HepG2 (cell line): ENCODE measurements at regions not wholly inside any gene's neighbourhood (a gene's known extent, or its start where the extent isn't known, plus 50 kb on each side); places are given as distances from the start of the nearest gene placed in this dataset.

Experiments
- ATAC-seq: fragments of 200-7000 bp; cut with Tn5 transposase; 3 replicates; pipeline ENCODE4 v1.9.1; 2020; ENCODE audit warnings: mild to moderate bottlenecking, moderate library complexity
- BruUV-seq: library from RNA; stranded (reverse); fragments of 400-500 nt; replicated peaks from 2 replicates; lab custom pipeline; 2021; lab: Mats Ljungman, UMichigan
- CTCF ChIA-PET: fragments of 300-600 bp; formaldehyde crosslinking; extraction: SDS; loops from one replicate; lab custom pipeline; 2021; ENCODE audit warnings: low total read pairs, inconsistent platforms, low intra/inter-chr PET ratio; lab: Yijun Ruan, JAX
- POLR2A ChIA-PET: fragments of 350-600 bp; sonication (Branson Sonifier 250); formaldehyde crosslinking; loops from one replicate; lab custom pipeline; 2020; ENCODE audit warnings: antibody characterized with exemption, inconsistent platforms; lab: Yijun Ruan, JAX
- DNase-seq: peaks from one replicate; pipeline ENCODE4 v3.0.0-alpha.2; 2015; ENCODE audit warnings: low spot score
- FAIRE-seq: peaks from 3 replicates; lab custom pipeline; 2011; peaks lifted over from hg19 to GRCh38; lab: Jason Lieb, UNC
- H2AFZ ChIP-seq: one replicate; pipeline ENCODE4 v1.6.1; 2011; ENCODE audit warnings: low read length, inconsistent platforms
- H3K27ac ChIP-seq: fragments of 300-600 bp; 3 replicates; pipeline ENCODE4 v1.8.0; 2011; ENCODE audit warnings: mixed run types, mild to moderate bottlenecking, mixed read lengths, low read length, inconsistent platforms; ENCODE audit not compliant: insufficient read depth; ENCODE audit errors: extremely low read length
- H3K27me3 ChIP-seq, 2 experiments: fragments of 200-600 bp in 1 of 2; 2 replicates in 1 of 2; 3 replicates in 1 of 2; pipeline versions ENCODE4 v1.6.0 to v1.8.0; 2011; ENCODE audit warnings: low read length in 2 of 2, mild to moderate bottlenecking in 2 of 2, moderate library complexity in 2 of 2, inconsistent platforms in 1 of 2; ENCODE audit not compliant: insufficient read depth in 2 of 2, control insufficient read depth in 1 of 2
- H3K36me3 ChIP-seq, 2 experiments: fragments of 200-600 bp in 1 of 2; replicated peaks in 1 of 2; 2 replicates in 1 of 2; 3 replicates in 1 of 2; pipeline versions ENCODE4 v1.5.1 to v1.8.0; 2011; ENCODE audit warnings: low read length in 2 of 2, inconsistent platforms in 1 of 2; ENCODE audit not compliant: insufficient read depth in 2 of 2, control insufficient read depth in 1 of 2
- H3K4me1 ChIP-seq: 2 replicates; pipeline ENCODE4 v1.5.1; 2012; ENCODE audit warnings: low read length, inconsistent platforms; ENCODE audit not compliant: insufficient read depth
- H3K4me2 ChIP-seq: 2 replicates; pipeline ENCODE4 v1.6.0; 2011; ENCODE audit warnings: low read depth, low read length, inconsistent platforms
- H3K4me3 ChIP-seq, 3 experiments: fragments of 200-600 bp in 1 of 3; sonication (generic), shearing (Covaris generic) in 1 of 3; replicated peaks in 1 of 3; 2 replicates each; pipeline ENCODE4 v1.5.1; 2011 to 2016; ENCODE audit warnings: low read length in 3 of 3, inconsistent platforms in 2 of 3, low read depth in 2 of 3, mild to moderate bottlenecking in 2 of 3, control low read depth in 1 of 3, mixed read lengths in 1 of 3; ENCODE audit not compliant: insufficient read depth in 1 of 3
- H3K79me2 ChIP-seq: one replicate; pipeline ENCODE4 v1.6.1; 2011; ENCODE audit warnings: low read length, inconsistent platforms; ENCODE audit not compliant: insufficient read depth
- H3K9ac ChIP-seq: 2 replicates; pipeline ENCODE4 v1.6.0; 2011; ENCODE audit warnings: mild to moderate bottlenecking, low read depth, low read length, inconsistent platforms; ENCODE audit not compliant: insufficient read depth
- H3K9me3 ChIP-seq: 2 replicates; pipeline ENCODE4 v1.5.1; 2012; ENCODE audit warnings: mild to moderate bottlenecking, low read length
- H4K20me1 ChIP-seq: 2 replicates; pipeline ENCODE4 v1.6.0; 2011; ENCODE audit warnings: inconsistent platforms, mild to moderate bottlenecking, low read length, moderate library complexity; ENCODE audit not compliant: insufficient read depth
- BHLHE40 ChIP-seq: IDR thresholded peaks from 2 replicates; pipeline ENCODE4 v1.6.1; 2011; ENCODE audit warnings: low read length, improper control_type of control experiment
- FOXP1 ChIP-seq, 2 experiments: fragments of 450-650 bp in 1 of 2; IDR thresholded peaks; 2 replicates each; pipeline ENCODE4 v1.6.1; 2017 to 2018; ENCODE audit warnings: antibody characterized with exemption in 1 of 2
- GLI4 ChIP-seq: sonication (generic); formaldehyde crosslinking; IDR thresholded peaks from 2 replicates; pipeline ENCODE4 v1.5.1; 2020; ENCODE audit warnings: missing genetic modification reagents, mild to moderate bottlenecking, moderate library complexity, borderline replicate concordance
- HNF4A ChIP-seq: sonication (generic); formaldehyde crosslinking; IDR thresholded peaks from 2 replicates; pipeline ENCODE4 v1.4.0; 2020; ENCODE audit warnings: missing genetic modification reagents
- JUND ChIP-seq: sonication (generic); formaldehyde crosslinking; IDR thresholded peaks from 2 replicates; pipeline ENCODE4 v1.8.0; 2022; ENCODE audit warnings: mild to moderate bottlenecking, missing genetic modification reagents
- MIER3 ChIP-seq: IDR thresholded peaks from 2 replicates; pipeline ENCODE4 v1.6.1; 2016; ENCODE audit warnings: missing compliant biosample characterization, borderline replicate concordance
- POLR2A ChIP-seq, 2 experiments: IDR thresholded peaks; 2 replicates each; pipeline ENCODE4 v1.6.1; 2011; ENCODE audit warnings: low read depth in 2 of 2, low read length in 2 of 2, mild to moderate bottlenecking in 1 of 2, moderate library complexity in 1 of 2; ENCODE audit not compliant: insufficient read depth in 1 of 2
- RARG ChIP-seq: sonication (generic); formaldehyde crosslinking; IDR thresholded peaks from 2 replicates; pipeline ENCODE4 v1.4.0; 2020; ENCODE audit warnings: low read depth, mild to moderate bottlenecking, missing genetic modification reagents
- SIX4 ChIP-seq: sonication (generic); formaldehyde crosslinking; IDR thresholded peaks from 2 replicates; pipeline ENCODE4 v1.4.0; 2020; ENCODE audit warnings: missing genetic modification reagents
- SOX6 ChIP-seq, 2 experiments: fragments of 450-650 bp in 1 of 2; sonication (generic) in 1 of 2; formaldehyde crosslinking in 1 of 2; IDR thresholded peaks; 2 replicates each; pipeline versions ENCODE4 v1.4.0 to v1.6.1; 2017 to 2020; ENCODE audit warnings: antibody characterized with exemption in 1 of 2, mild to moderate bottlenecking in 1 of 2, missing genetic modification reagents in 1 of 2
- TCF7 ChIP-seq: sonication (generic); IDR thresholded peaks from 2 replicates; pipeline ENCODE4 v1.6.1; 2016; ENCODE audit warnings: antibody characterized with exemption, low read depth
- ZNF317 ChIP-seq: sonication (generic); formaldehyde crosslinking; IDR thresholded peaks from 2 replicates; pipeline ENCODE4 v1.5.0; 2020; ENCODE audit warnings: mild to moderate bottlenecking, missing genetic modification reagents
- ZNF552 ChIP-seq: sonication (generic); formaldehyde crosslinking; IDR thresholded peaks from 2 replicates; pipeline ENCODE4 v1.9.0; 2022; ENCODE audit warnings: missing genetic modification reagents, mild to moderate bottlenecking, borderline replicate concordance
- ZNF788 ChIP-seq: sonication (generic); formaldehyde crosslinking; IDR thresholded peaks from 2 replicates; pipeline ENCODE4 v1.5.0; 2020; ENCODE audit warnings: mild to moderate bottlenecking, missing genetic modification reagents, borderline replicate concordance
- ZNF841 ChIP-seq: sonication (generic); formaldehyde crosslinking; IDR thresholded peaks from 2 replicates; pipeline ENCODE4 v1.8.1; 2023; ENCODE audit warnings: missing genetic modification reagents, borderline replicate concordance
- ZSCAN21 ChIP-seq: sonication (generic); formaldehyde crosslinking; IDR thresholded peaks from 2 replicates; pipeline ENCODE4 v1.8.0; 2022; ENCODE audit warnings: mild to moderate bottlenecking, missing genetic modification reagents, moderate library complexity, borderline replicate concordance
- WGBS: methylation state at CpG from one replicate; pipeline ENCODE4 v1.1.6; 2017; ENCODE audit warnings: low lambda C conversion rate; 5-methylcytosine and 5-hydroxymethylcytosine counted together
- in situ Hi-C: cut with HindIII; loops from 2 replicates; pipeline ENCODE4 v1.10.0; 2017; ENCODE audit warnings: low pct_unique_long_range_greater_than_20kb; ENCODE audit not compliant: extremely low pct_ligation_motif_present
- intact Hi-C: fragments of 100-400 bp; cut with micrococcal nuclease; formaldehyde crosslinking; loops from one replicate; pipeline ENCODE4 v1.10.0; 2022; ENCODE audit not compliant: unreplicated experiment
- TF ChIP-seq, protein P1 (sequence below): sonication (generic); formaldehyde crosslinking; IDR thresholded peaks from 2 replicates; pipeline ENCODE4 v1.4.0; 2020; ENCODE audit warnings: missing genetic modification reagents, mild to moderate bottlenecking, borderline replicate concordance

DNA sequence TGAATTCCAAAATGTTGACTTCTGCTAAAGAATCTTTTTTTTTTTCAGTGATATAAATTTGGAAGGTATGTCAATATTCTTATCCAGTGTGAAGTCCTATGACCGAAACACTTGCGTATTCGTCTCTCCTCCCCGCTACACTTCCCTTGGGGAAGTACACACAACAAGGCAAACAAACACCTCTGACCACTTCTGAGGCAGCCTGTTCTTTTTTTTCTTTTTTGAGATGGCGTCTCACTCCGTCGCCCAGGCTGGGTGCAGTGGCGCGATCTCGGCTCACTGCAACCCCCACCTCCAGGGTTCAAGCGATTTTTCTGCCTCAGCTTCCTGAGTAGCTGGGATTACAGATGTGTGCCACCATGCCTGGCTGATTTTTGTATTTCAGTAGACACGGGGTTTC, 78.1 kb upstream of the DHRSX start:
- DNase-seq (peak; percentile 31), ATAC-seq (peak; percentile 49; the same call in 2 of the 3 replicates), FAIRE-seq (peak; percentile 32)
- ChIA-PET POLR2A (no interaction called here), CTCF (no interaction called here)
- WGBS = 4% methylated on average over 11 of the region's 12 CpGs
- Histone ChIP-seq H4K20me1 (no peaks in the 10 kb centered on the region), H3K79me2 (no peaks in the 10 kb centered on the region), H3K36me3 (no peaks in the 10 kb centered on the region), H3K4me3 (no peak overlapping the region; a peak in 1 of 6 replicates), H2AFZ (no peak overlapping the region), H3K9ac (no peak overlapping the region), H3K27ac (no peak overlapping the region), H3K27me3 (peaks cover 0 to 20% of the 10 kb centered on the region in 2 experiments; a peak in 2 of 5 replicates), H3K4me1 (peaks cover 23% of the 10 kb centered on the region), H3K4me2 (peak overlapping the region; percentile 31; the same call in 1 of the 2 replicates), H3K9me3 (no peaks in the 10 kb centered on the region)
- no TSS peak for BruUV-seq
- TF ChIP-seq TCF7 = peak; percentile 18; the same call in 1 of the 2 replicates
- no peak for TF ChIP-seq ZNF317
- no peak for TF ChIP-seq JUND
- TF ChIP-seq, protein P1, sequence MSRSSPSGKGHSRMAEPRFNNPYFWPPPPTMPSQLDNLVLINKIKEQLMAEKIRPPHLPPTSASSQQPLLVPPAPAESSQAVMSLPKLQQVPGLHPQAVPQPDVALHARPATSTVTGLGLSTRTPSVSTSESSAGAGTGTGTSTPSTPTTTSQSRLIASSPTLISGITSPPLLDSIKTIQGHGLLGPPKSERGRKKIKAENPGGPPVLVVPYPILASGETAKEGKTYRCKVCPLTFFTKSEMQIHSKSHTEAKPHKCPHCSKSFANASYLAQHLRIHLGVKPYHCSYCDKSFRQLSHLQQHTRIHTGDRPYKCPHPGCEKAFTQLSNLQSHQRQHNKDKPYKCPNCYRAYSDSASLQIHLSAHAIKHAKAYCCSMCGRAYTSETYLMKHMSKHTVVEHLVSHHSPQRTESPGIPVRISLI (CRISPR knock-in tag) = peak; percentile 67; the same call in 1 of the 2 replicates
- no peak for TF ChIP-seq ZNF788 (CRISPR knock-in tag)
- no peak for TF ChIP-seq MIER3 (CRISPR knock-in tag)
- TF ChIP-seq SOX6 (IDR thresholded peaks at IDR 0.05) = no peak
- TF ChIP-seq SOX6 (CRISPR knock-in tag; IDR thresholded peaks at IDR 0.05) = no peak
- TF ChIP-seq ZNF552 = no peak
- TF ChIP-seq FOXP1 (IDR thresholded peaks at IDR 0.05) = no peak
- TF ChIP-seq FOXP1 (CRISPR knock-in tag; IDR thresholded peaks at IDR 0.05) = peak; percentile 58; the same call in 1 of the 2 replicates
- no peak for TF ChIP-seq POLR2A (IDR thresholded peaks at IDR 0.05; ENCODE audit: insufficient read depth in 1 of 2, low read depth in 2 of 2, low read length in 2 of 2)
- no peak for TF ChIP-seq SIX4
- TF ChIP-seq BHLHE40 = peak; percentile 72
- no peak for TF ChIP-seq GLI4
- no peak for TF ChIP-seq ZNF841 (CRISPR knock-in tag)
- TF ChIP-seq ZSCAN21 (CRISPR knock-in tag) = no peak
- TF ChIP-seq RARG = no peak
- no peak for TF ChIP-seq HNF4A (CRISPR knock-in tag)
- in situ Hi-C loops = no loop called here
- intact Hi-C loops = no loop called here
